Ishikawa (cell line): ENCODE measurements at regions not wholly inside any gene's neighbourhood (a gene's known extent, or its start where the extent isn't known, plus 50 kb on each side); places are given as distances from the start of the nearest gene placed in this dataset.

ENCODE experiments used
- CEBPB ChIP-seq: IDR thresholded peaks from 2 replicates; pipeline ENCODE4 v1.6.1; 2012
- FOXM1 ChIP-seq: IDR thresholded peaks from 2 replicates; pipeline ENCODE4 v1.6.1; 2012; ENCODE audit warnings: low read depth, borderline replicate concordance
- RAD21 ChIP-seq: IDR thresholded peaks from 2 replicates; pipeline ENCODE4 v1.6.1; 2012; ENCODE audit warnings: low read depth
- TF ChIP-seq, protein P1 (sequence below): IDR thresholded peaks from 2 replicates; pipeline ENCODE4 v1.6.1; 2012

DNA sequence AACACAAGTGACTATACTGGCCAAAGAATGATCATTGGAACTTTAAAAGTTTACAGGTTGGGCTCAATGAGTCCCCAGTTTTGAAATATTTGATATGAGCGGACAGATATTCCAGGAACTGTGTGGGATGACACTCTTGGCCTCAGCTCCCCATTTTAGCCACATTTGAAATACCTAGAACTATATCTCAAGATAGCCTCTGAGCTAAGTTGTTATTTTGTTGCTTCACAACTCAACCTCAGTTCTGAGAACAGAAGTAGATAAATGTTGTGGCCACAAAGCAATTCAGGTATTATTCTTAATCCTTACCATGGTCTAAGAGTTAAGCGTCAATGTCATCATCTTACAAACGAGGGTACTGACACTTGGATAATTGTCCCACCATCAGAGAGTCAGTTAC lies 172.2 kb upstream of the SETBP1 start:
- TF ChIP-seq, protein P1, sequence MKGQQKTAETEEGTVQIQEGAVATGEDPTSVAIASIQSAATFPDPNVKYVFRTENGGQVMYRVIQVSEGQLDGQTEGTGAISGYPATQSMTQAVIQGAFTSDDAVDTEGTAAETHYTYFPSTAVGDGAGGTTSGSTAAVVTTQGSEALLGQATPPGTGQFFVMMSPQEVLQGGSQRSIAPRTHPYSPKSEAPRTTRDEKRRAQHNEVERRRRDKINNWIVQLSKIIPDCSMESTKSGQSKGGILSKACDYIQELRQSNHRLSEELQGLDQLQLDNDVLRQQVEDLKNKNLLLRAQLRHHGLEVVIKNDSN: no peak
- TF ChIP-seq FOXM1 (no peak), RAD21 (no peak), CEBPB (no peak)
